ENCODE measurements at regions not wholly inside any gene's neighbourhood (a gene's known extent, or its start where the extent isn't known, plus 50 kb on each side); places are given as distances from the start of the nearest gene placed in this dataset.

- no peak overlapping the region for H3K4me3 ChIP-seq (ENCODE audit: low read depth, low read length)
- TF ChIP-seq, protein P1, sequence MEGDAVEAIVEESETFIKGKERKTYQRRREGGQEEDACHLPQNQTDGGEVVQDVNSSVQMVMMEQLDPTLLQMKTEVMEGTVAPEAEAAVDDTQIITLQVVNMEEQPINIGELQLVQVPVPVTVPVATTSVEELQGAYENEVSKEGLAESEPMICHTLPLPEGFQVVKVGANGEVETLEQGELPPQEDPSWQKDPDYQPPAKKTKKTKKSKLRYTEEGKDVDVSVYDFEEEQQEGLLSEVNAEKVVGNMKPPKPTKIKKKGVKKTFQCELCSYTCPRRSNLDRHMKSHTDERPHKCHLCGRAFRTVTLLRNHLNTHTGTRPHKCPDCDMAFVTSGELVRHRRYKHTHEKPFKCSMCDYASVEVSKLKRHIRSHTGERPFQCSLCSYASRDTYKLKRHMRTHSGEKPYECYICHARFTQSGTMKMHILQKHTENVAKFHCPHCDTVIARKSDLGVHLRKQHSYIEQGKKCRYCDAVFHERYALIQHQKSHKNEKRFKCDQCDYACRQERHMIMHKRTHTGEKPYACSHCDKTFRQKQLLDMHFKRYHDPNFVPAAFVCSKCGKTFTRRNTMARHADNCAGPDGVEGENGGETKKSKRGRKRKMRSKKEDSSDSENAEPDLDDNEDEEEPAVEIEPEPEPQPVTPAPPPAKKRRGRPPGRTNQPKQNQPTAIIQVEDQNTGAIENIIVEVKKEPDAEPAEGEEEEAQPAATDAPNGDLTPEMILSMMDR (IDR thresholded peaks at IDR 0.05; ENCODE audit: borderline replicate concordance, insufficient read depth, low read depth, low read length): no peak
These were observed 369.1 kb upstream of the SGCD start for GRCh38 chr5:155957884-155958283.

DNA sequence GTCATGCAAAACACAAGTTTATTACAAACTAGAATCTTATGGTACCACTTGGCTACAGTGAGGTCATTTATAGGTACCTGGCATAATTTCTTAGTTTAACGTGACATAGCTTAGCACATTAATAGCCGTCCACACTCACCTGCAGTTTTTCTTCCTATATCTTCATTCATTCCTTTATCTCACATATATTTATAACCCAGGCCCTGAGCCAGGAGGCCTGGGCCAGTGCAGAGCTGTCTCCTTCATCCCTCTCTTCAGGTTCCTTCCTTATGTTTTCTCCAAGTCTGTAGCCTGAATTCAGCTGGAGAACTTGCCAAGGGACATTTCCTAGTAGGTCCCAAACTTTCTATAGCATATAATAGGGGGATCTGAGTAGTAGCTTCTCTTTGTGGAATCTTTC is 367.9 kb upstream of the SGCD start:
- TF ChIP-seq, protein P1 (IDR thresholded peaks at IDR 0.05; ENCODE audit: borderline replicate concordance, insufficient read depth, low read depth, low read length): no peak
- no peak overlapping the region for H3K4me3 ChIP-seq (ENCODE audit: low read depth, low read length)

GRCh38 chr5:155960177-155960576 is 366.8 kb upstream of the SGCD start:
- H3K4me3 ChIP-seq (ENCODE audit: low read depth, low read length): no peak overlapping the region
- TF ChIP-seq, protein P1 (IDR thresholded peaks at IDR 0.05; ENCODE audit: borderline replicate concordance, insufficient read depth, low read depth, low read length): no peak

- TF ChIP-seq, protein P1 (IDR thresholded peaks at IDR 0.05; ENCODE audit: borderline replicate concordance, insufficient read depth, low read depth, low read length): no peak
- H3K4me3 ChIP-seq (ENCODE audit: low read depth, low read length): no peak overlapping the region
These were observed 357.4 kb upstream of the SGCD start for GRCh38 chr5:155969537-155969936.

DNA sequence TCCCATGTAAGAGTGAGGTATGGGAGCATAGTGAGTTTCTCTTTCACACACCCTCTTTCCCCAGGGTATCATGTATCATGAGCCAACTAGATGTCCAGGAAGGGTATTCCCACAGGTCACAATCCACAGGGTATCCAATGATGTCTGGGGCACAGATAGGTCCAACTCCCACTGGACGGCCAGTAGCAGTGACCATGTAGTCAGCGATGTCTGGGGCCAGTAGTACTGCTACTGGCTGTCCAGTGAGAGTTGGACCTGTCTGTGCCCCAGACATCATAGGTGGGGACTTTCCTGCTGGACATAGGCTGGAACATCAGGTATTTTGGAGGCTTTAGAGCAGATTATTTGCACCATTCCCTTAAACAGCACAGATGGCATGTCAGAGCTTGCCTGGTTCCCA is 352.6 kb upstream of the SGCD start:
- no peak overlapping the region for H3K4me3 ChIP-seq (ENCODE audit: low read depth, low read length)
- TF ChIP-seq, protein P1 (IDR thresholded peaks at IDR 0.05; ENCODE audit: borderline replicate concordance, insufficient read depth, low read depth, low read length): no peak

GRCh38 chr5:155978850-155979249 is 348.1 kb upstream of the SGCD start:
- TF ChIP-seq, protein P1 (IDR thresholded peaks at IDR 0.05; ENCODE audit: borderline replicate concordance, insufficient read depth, low read depth, low read length): no peak
- H3K4me3 ChIP-seq (ENCODE audit: low read depth, low read length): no peak overlapping the region

DNA sequence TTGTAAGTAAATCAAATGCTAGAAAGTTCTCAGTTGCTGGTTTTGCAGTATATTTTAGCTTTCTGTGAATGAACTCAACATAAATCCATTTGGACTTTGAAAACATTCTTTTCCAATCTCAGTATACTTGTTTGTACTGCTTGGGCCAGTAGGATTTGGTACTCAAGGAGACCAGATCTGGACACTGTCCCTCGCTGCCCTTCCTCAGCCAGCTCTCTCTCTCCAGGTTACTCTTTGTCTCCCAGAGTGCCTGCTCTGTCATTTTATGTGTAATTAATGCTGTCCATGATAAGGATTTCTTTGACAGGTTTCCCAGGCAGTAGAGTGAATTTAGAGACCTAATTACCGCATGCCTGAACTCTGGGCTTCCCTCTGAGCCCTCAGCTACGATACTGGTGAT is 344.6 kb upstream of the SGCD start:
- TF ChIP-seq, protein P1 (IDR thresholded peaks at IDR 0.05; ENCODE audit: borderline replicate concordance, insufficient read depth, low read depth, low read length): no peak
- H3K4me3 ChIP-seq (ENCODE audit: low read depth, low read length): no peak overlapping the region

Data from GM12875 (cell line).